ENCODE measurements at regions not wholly inside any gene's neighbourhood (a gene's known extent, or its start where the extent isn't known, plus 50 kb on each side); places are given as distances from the start of the nearest gene placed in this dataset.

GRCh38 chrX:26375346-26375745 is 159.4 kb downstream of the MAGEB5 start:
- DNase-seq (ENCODE audit: low spot score), result no peak

- no peak for DNase-seq (ENCODE audit: low spot score)
Measured at GRCh38 chrX:26373829-26374228, 157.9 kb downstream of the MAGEB5 start.

- no peak for DNase-seq (ENCODE audit: low spot score)
Measured at GRCh38 chrX:26352891-26353430, 137.0 kb downstream of the MAGEB5 start.

- DNase-seq (ENCODE audit: low spot score), result no peak
Measured at GRCh38 chrX:26347171-26347570, 131.2 kb downstream of the MAGEB5 start.

GRCh38 chrX:26334232-26334631 is 118.3 kb downstream of the MAGEB5 start:
- DNase-seq (ENCODE audit: low spot score), result no peak

GRCh38 chrX:26328608-26329319 is 112.8 kb downstream of the MAGEB5 start:
- no peak for DNase-seq (ENCODE audit: low spot score)

GRCh38 chrX:26309262-26309661 is 93.3 kb downstream of the MAGEB5 start:
- no peak for DNase-seq (ENCODE audit: low spot score)

GRCh38 chrX:26295425-26295824 is 79.5 kb downstream of the MAGEB5 start:
- no peak for DNase-seq (ENCODE audit: low spot score)

GRCh38 chrX:26286836-26287235 is 70.9 kb downstream of the MAGEB5 start:
- no peak for DNase-seq (ENCODE audit: low spot score)
